Karpas-422 (cell line): ENCODE measurements at regions not wholly inside any gene's neighbourhood (a gene's known extent, or its start where the extent isn't known, plus 50 kb on each side); places are given as distances from the start of the nearest gene placed in this dataset.

ENCODE experiments used
- DNase-seq: peaks from one replicate; pipeline ENCODE4 v3.0.0-alpha.2; 2015
- H2AFZ ChIP-seq: fragments of 200-600 bp; sonication (generic); 2 replicates; pipeline ENCODE4 v1.6.1; 2014; ENCODE audit warnings: antibody characterized with exemption, low read length, mixed read lengths
- H3K27ac ChIP-seq: fragments of 200-600 bp; sonication (generic); 2 replicates; pipeline ENCODE4 v1.5.1; 2014; ENCODE audit warnings: mild to moderate bottlenecking, low read length, moderate library complexity
- H3K27me3 ChIP-seq: fragments of 200-600 bp; sonication (generic); 2 replicates; pipeline ENCODE4 v1.6.1; 2014; ENCODE audit warnings: low read length, mixed read lengths
- H3K36me3 ChIP-seq: fragments of 200-600 bp; sonication (generic); 2 replicates; pipeline ENCODE4 v1.6.1; 2014; ENCODE audit warnings: low read length, mixed read lengths; ENCODE audit not compliant: insufficient read depth
- H3K4me1 ChIP-seq: fragments of 200-600 bp; sonication (generic); 2 replicates; pipeline ENCODE4 v1.6.1; 2014; ENCODE audit warnings: mild to moderate bottlenecking, low read length, mixed read lengths
- H3K4me2 ChIP-seq: fragments of 200-600 bp; sonication (generic); 2 replicates; pipeline ENCODE4 v1.6.1; 2014; ENCODE audit warnings: low read length, low read depth, mild to moderate bottlenecking; ENCODE audit not compliant: poor library complexity, severe bottlenecking
- H3K4me3 ChIP-seq: fragments of 200-600 bp; sonication (generic); 2 replicates; pipeline ENCODE4 v1.5.1; 2014; ENCODE audit warnings: mild to moderate bottlenecking, antibody characterized with exemption, low read length, mixed read lengths
- H3K79me2 ChIP-seq: fragments of 200-600 bp; sonication (generic); 2 replicates; pipeline ENCODE4 v1.6.1; 2014; ENCODE audit warnings: mild to moderate bottlenecking, low read length, mixed read lengths
- H3K9ac ChIP-seq: fragments of 200-600 bp; sonication (generic); 2 replicates; pipeline ENCODE4 v1.6.0; 2014; ENCODE audit warnings: low read length
- H3K9me2 ChIP-seq: fragments of 200-600 bp; sonication (generic), shearing (Covaris generic); replicated peaks from 2 replicates; pipeline ENCODE4 v1.6.0; 2014; ENCODE audit warnings: mild to moderate bottlenecking, low read length, moderate library complexity; ENCODE audit not compliant: insufficient read depth
- H3K9me3 ChIP-seq: fragments of 300-700, 200-600 bp; sonication (generic); 2 replicates; pipeline ENCODE4 v1.6.1; 2014; ENCODE audit warnings: low read length, mixed read lengths
- H4K20me1 ChIP-seq: fragments of 200-600 bp; sonication (generic); 2 replicates; pipeline ENCODE4 v1.6.1; 2014; ENCODE audit warnings: mild to moderate bottlenecking, antibody characterized with exemption, low read length, low read depth; ENCODE audit not compliant: insufficient read depth

DNA sequence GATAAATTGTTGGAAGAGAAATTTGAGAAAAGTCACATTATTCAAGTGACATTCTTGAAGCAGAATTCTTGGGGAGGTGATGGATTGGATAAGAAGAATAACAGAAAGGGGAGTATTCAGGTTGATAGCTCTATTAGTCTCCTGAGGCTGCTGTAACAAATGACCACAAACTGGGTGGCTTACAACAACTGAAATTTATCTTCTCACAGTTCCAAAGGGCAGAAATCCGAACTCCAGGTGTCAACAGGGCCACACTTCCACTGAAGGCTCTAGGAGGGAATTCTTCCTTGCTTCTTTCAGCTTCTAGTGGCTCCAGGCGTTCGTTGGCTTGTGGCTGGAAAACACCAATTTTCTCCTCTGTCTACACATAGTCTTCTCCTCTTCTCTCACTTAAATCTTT, 99.8 kb downstream of the TES start:
- H3K4me3 ChIP-seq: no peak overlapping the region
- no peaks in the 10 kb centered on the region for H3K4me1 ChIP-seq
- no peaks in the 10 kb centered on the region for H3K36me3 ChIP-seq
- no peak overlapping the region for H3K27ac ChIP-seq
- no peaks in the 10 kb centered on the region for H3K9me3 ChIP-seq
- H3K4me2 ChIP-seq: no peak overlapping the region
- DNase-seq: no peak
- no peaks in the 10 kb centered on the region for H3K9me2 ChIP-seq
- H4K20me1 ChIP-seq: no peaks in the 10 kb centered on the region
- no peaks in the 10 kb centered on the region for H3K79me2 ChIP-seq
- H2AFZ ChIP-seq: no peak overlapping the region
- no peaks in the 10 kb centered on the region for H3K27me3 ChIP-seq
- no peak overlapping the region for H3K9ac ChIP-seq

GRCh38 chr7:116311259-116311658, 100.9 kb downstream of the TES start:
- DNase-seq: no peak
- H3K9me2 ChIP-seq: no peaks in the 10 kb centered on the region
- no peaks in the 10 kb centered on the region for H3K9me3 ChIP-seq
- H3K4me1 ChIP-seq: no peaks in the 10 kb centered on the region
- no peak overlapping the region for H3K9ac ChIP-seq
- no peak overlapping the region for H2AFZ ChIP-seq
- no peaks in the 10 kb centered on the region for H3K27me3 ChIP-seq
- no peaks in the 10 kb centered on the region for H3K36me3 ChIP-seq
- no peak overlapping the region for H3K4me2 ChIP-seq
- no peaks in the 10 kb centered on the region for H4K20me1 ChIP-seq
- no peak overlapping the region for H3K27ac ChIP-seq
- H3K79me2 ChIP-seq: no peaks in the 10 kb centered on the region
- H3K4me3 ChIP-seq: no peak overlapping the region

GRCh38 chr7:116311816-116312471, 101.6 kb downstream of the TES start:
- DNase-seq: no peak
- Histone ChIP-seq H3K9ac (no peak overlapping the region), H3K27ac (no peak overlapping the region), H3K4me2 (no peak overlapping the region), H3K4me3 (no peak overlapping the region), H3K9me2 (no peaks in the 10 kb centered on the region), H3K4me1 (no peaks in the 10 kb centered on the region), H4K20me1 (no peaks in the 10 kb centered on the region), H2AFZ (no peak overlapping the region), H3K27me3 (no peaks in the 10 kb centered on the region), H3K9me3 (no peaks in the 10 kb centered on the region), H3K79me2 (no peaks in the 10 kb centered on the region), H3K36me3 (no peaks in the 10 kb centered on the region)

- H3K27me3 ChIP-seq: no peaks in the 10 kb centered on the region
- H3K4me3 ChIP-seq: no peak overlapping the region
- H4K20me1 ChIP-seq: no peaks in the 10 kb centered on the region
- no peaks in the 10 kb centered on the region for H3K79me2 ChIP-seq
- H3K9me2 ChIP-seq: no peaks in the 10 kb centered on the region
- DNase-seq: no peak
- H3K4me1 ChIP-seq: no peaks in the 10 kb centered on the region
- no peak overlapping the region for H2AFZ ChIP-seq
- H3K9me3 ChIP-seq: no peaks in the 10 kb centered on the region
- H3K27ac ChIP-seq: no peak overlapping the region
- H3K4me2 ChIP-seq: no peak overlapping the region
- no peak overlapping the region for H3K9ac ChIP-seq
- H3K36me3 ChIP-seq: no peaks in the 10 kb centered on the region
These were observed 105.0 kb downstream of the TES start for GRCh38 chr7:116315293-116315692.

DNA sequence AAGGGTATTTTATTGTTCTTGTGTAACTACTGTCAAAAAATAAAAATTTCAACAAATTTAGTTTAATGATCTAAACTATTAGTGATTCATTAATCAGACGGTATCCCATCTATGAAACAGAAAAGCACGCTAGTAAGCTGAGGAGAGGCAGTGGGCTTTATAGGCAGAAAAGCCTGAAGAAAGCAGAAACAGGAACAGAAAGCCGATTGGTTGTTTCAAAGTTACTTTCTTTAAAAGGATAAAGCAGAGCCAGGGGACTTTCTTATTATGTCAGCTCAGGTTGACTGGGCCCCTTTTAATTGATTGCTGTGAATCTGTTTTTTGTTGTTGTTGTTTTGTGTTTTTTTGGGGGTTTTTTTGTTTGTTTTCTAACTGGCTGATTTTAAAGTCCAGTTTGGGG, 105.5 kb downstream of the TES start:
- Histone ChIP-seq H3K4me1 (no peaks in the 10 kb centered on the region), H3K79me2 (no peaks in the 10 kb centered on the region), H3K27ac (no peak overlapping the region), H3K4me3 (no peak overlapping the region), H3K9ac (no peak overlapping the region), H3K4me2 (no peak overlapping the region), H4K20me1 (no peaks in the 10 kb centered on the region), H2AFZ (no peak overlapping the region), H3K36me3 (no peaks in the 10 kb centered on the region), H3K9me3 (no peaks in the 10 kb centered on the region), H3K9me2 (no peaks in the 10 kb centered on the region), H3K27me3 (no peaks in the 10 kb centered on the region)
- DNase-seq: peak; percentile 45

- H3K27ac ChIP-seq: no peak overlapping the region
- DNase-seq: no peak
These were observed 106.7 kb downstream of the TES start for GRCh38 chr7:116316838-116317628.

DNA sequence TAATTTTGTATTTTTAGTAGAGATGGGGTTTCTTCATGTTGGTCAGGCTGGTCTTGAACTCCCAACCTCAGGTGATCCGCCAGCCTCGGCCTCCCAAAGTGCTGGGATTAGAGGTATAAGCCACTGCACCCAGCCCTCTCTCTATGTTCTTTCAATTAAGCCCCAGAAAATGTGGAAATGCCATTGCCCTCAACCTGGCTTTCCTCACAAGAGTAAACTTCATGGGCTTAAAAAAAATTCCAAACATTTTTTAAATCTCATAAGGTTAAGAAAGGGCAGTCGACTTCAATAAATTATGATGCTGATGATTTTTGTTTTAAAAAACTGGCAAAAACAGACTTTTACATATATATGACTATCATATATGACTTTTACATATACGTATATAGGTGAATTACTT, 107.6 kb downstream of the TES start:
- no peak overlapping the region for H3K9ac ChIP-seq
- H3K4me1 ChIP-seq: no peaks in the 10 kb centered on the region
- H3K4me2 ChIP-seq: no peak overlapping the region

More at GRCh38 chr7:116316838-116317628, 106.7 kb downstream of the TES start:
- H3K4me1 ChIP-seq: no peaks in the 10 kb centered on the region
- H3K27me3 ChIP-seq: no peaks in the 10 kb centered on the region
- H3K4me2 ChIP-seq: no peak overlapping the region
- H3K9me2 ChIP-seq: no peaks in the 10 kb centered on the region
- no peaks in the 10 kb centered on the region for H4K20me1 ChIP-seq
- no peak overlapping the region for H3K9ac ChIP-seq
- no peaks in the 10 kb centered on the region for H3K9me3 ChIP-seq
- no peaks in the 10 kb centered on the region for H3K36me3 ChIP-seq
- H2AFZ ChIP-seq: no peak overlapping the region
- no peaks in the 10 kb centered on the region for H3K79me2 ChIP-seq
- H3K4me3 ChIP-seq: no peak overlapping the region

DNA sequence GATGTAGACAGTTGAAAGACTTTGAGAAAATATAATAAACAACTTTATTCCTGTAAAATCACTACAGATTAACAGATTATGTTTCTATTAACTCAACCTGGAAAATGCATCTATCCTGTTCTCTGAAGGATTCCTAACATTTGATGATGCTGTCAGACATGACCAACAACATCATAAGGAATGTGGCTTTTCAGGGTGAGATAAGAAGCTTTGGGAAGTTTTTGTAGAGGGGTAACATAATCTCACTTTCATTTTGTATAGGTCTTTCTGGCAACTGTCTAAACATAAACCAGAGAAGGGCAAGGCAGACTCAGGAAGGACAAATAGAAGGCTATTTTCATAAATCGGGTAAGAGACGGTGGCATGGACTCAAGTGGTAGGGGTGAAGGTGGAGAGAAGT, 112.2 kb downstream of the TES start:
- Histone ChIP-seq H3K36me3 (no peaks in the 10 kb centered on the region), H3K27me3 (no peaks in the 10 kb centered on the region), H3K9ac (no peak overlapping the region), H3K9me2 (no peaks in the 10 kb centered on the region), H2AFZ (no peak overlapping the region), H4K20me1 (no peaks in the 10 kb centered on the region), H3K27ac (no peak overlapping the region), H3K4me1 (no peaks in the 10 kb centered on the region), H3K4me3 (no peak overlapping the region), H3K4me2 (no peak overlapping the region), H3K79me2 (no peaks in the 10 kb centered on the region), H3K9me3 (no peaks in the 10 kb centered on the region)
- no peak for DNase-seq

More for the DNA sequence above, 107.6 kb downstream of the TES start:
- no peak for DNase-seq
- H3K27me3 ChIP-seq: no peaks in the 10 kb centered on the region
- H3K4me3 ChIP-seq: no peak overlapping the region
- no peaks in the 10 kb centered on the region for H3K79me2 ChIP-seq
- H3K36me3 ChIP-seq: no peaks in the 10 kb centered on the region
- H4K20me1 ChIP-seq: no peaks in the 10 kb centered on the region
- no peaks in the 10 kb centered on the region for H3K9me2 ChIP-seq
- H3K27ac ChIP-seq: no peak overlapping the region
- H2AFZ ChIP-seq: no peak overlapping the region
- H3K9me3 ChIP-seq: no peaks in the 10 kb centered on the region
